ENCODE measurements at regions not wholly inside any gene's neighbourhood (a gene's known extent, or its start where the extent isn't known, plus 50 kb on each side); places are given as distances from the start of the nearest gene placed in this dataset.

GRCh38 chr16:72406390-72406789 is 234.4 kb upstream of the PMFBP1 start:
- DNase-seq (ENCODE audit: low spot score): no peak

- no peak for DNase-seq (ENCODE audit: low spot score)
These were observed 232.3 kb upstream of the PMFBP1 start for GRCh38 chr16:72404299-72404698.

- DNase-seq (ENCODE audit: low spot score): no peak
These were observed 229.1 kb upstream of the PMFBP1 start for GRCh38 chr16:72401084-72401361.

GRCh38 chr16:72400257-72401083 is 228.5 kb upstream of the PMFBP1 start:
- peak; percentile 84 for DNase-seq (ENCODE audit: low spot score)

GRCh38 chr16:72399811-72400210 is 227.9 kb upstream of the PMFBP1 start:
- DNase-seq (ENCODE audit: low spot score): no peak

GRCh38 chr16:72397876-72398275 is 225.9 kb upstream of the PMFBP1 start:
- DNase-seq (ENCODE audit: low spot score): no peak

- DNase-seq (ENCODE audit: low spot score): no peak
These were observed 222.6 kb upstream of the PMFBP1 start for GRCh38 chr16:72394526-72394925.

GRCh38 chr16:72389791-72390190 is 217.8 kb upstream of the PMFBP1 start:
- DNase-seq (ENCODE audit: low spot score): no peak

GRCh38 chr16:72388007-72388406 is 216.1 kb upstream of the PMFBP1 start:
- DNase-seq (ENCODE audit: low spot score): no peak

- DNase-seq (ENCODE audit: low spot score): no peak
These were observed 212.7 kb upstream of the PMFBP1 start for GRCh38 chr16:72384651-72385050.

GRCh38 chr16:72380283-72380682 is 208.3 kb upstream of the PMFBP1 start:
- DNase-seq (ENCODE audit: low spot score): no peak

- DNase-seq (ENCODE audit: low spot score): no peak
These were observed 201.2 kb upstream of the PMFBP1 start for GRCh38 chr16:72373201-72373600.

GRCh38 chr16:72372087-72373045 is 200.4 kb upstream of the PMFBP1 start:
- no peak for DNase-seq (ENCODE audit: low spot score)

- DNase-seq (ENCODE audit: low spot score): no peak
These were observed 199.5 kb upstream of the PMFBP1 start for GRCh38 chr16:72371307-72372086.

GRCh38 chr16:72369274-72369673 is 197.3 kb upstream of the PMFBP1 start:
- DNase-seq (ENCODE audit: low spot score): no peak

- no peak for DNase-seq (ENCODE audit: low spot score)
These were observed 195.9 kb upstream of the PMFBP1 start for GRCh38 chr16:72367851-72368250.

GRCh38 chr16:72362973-72363372 is 191.0 kb upstream of the PMFBP1 start:
- DNase-seq (ENCODE audit: low spot score): peak; percentile 1

- DNase-seq (ENCODE audit: low spot score): no peak
These were observed 190.5 kb upstream of the PMFBP1 start for GRCh38 chr16:72362476-72362875.

- DNase-seq (ENCODE audit: low spot score): no peak
These were observed 186.0 kb upstream of the PMFBP1 start for GRCh38 chr16:72357910-72358309.

- no peak for DNase-seq (ENCODE audit: low spot score)
These were observed 183.6 kb upstream of the PMFBP1 start for GRCh38 chr16:72355561-72355960.

- no peak for DNase-seq (ENCODE audit: low spot score)
These were observed 177.8 kb upstream of the PMFBP1 start for GRCh38 chr16:72349719-72350118.

GRCh38 chr16:72332926-72333325 is 161.0 kb upstream of the PMFBP1 start:
- no peak for DNase-seq (ENCODE audit: low spot score)

Measured in pons (tissue), 1 donor.